ENCODE measurements at regions not wholly inside any gene's neighbourhood (a gene's known extent, or its start where the extent isn't known, plus 50 kb on each side); places are given as distances from the start of the nearest gene placed in this dataset.

DNA sequence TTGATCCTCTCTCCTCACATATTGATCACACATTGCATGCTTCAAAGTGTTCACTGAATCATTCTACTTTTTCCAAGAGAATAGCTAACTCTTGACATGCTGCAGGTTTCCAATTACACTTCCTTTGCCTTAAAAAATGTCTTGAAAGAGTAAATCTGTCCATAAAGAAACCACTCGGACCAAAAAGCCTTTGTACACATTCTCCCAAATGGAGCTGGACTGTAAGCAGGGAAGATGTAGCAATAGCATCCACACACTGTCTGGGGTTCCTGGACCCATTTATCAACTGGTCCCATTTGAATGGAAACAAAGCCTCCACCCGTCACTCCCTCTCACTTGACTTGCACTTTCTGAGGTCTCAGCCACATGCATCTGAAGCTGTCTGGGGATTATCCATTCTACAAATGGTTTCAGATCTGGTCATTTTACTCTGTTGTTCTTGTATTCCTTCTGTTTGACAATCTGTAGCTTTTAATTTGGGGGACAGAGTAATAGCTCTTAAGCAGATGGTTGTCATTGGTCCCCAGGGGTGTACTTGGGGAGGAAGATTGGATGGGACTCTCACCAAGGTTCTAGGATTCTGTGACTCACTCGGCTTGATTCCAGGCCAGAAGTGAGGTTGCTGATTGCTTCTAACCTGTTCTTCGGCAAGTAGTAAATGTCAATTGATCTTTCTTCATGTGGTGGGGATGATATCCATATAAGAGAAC lies 203.5 kb downstream of the HIBADH start:
- Histone ChIP-seq H3K79me2 (ENCODE audit: control insufficient read depth in 1 of 2, insufficient read depth in 2 of 2, low read length in 2 of 2) (no peaks in the 10 kb centered on the region), H3K9ac (replicated peaks in 1 of 4; ENCODE audit: extremely low read depth in 1 of 4, low read depth in 3 of 4, low read length in 3 of 4) (no peak overlapping the region), H3K4me2 (ENCODE audit: insufficient read depth in 1 of 2, low read depth in 2 of 2, low read length in 2 of 2) (no peak overlapping the region), H3K18ac (ENCODE audit: extremely low read depth, low read length) (no peak overlapping the region), H4K91ac (replicated peaks; ENCODE audit: insufficient read length, low read length) (no peak overlapping the region), H3K4me3 (ENCODE audit: extremely low read depth in 1 of 4, insufficient read depth in 2 of 4, low read depth in 3 of 4, low read length in 4 of 4) (no peak overlapping the region), H4K20me1 (replicated peaks in 1 of 2; ENCODE audit: control insufficient read depth in 1 of 2, insufficient read depth in 2 of 2, low read length in 2 of 2) (no peaks in the 10 kb centered on the region), H2BK5ac (ENCODE audit: low read depth, low read length) (no peak overlapping the region), H2BK20ac (ENCODE audit: low read length) (no peak overlapping the region), H3K79me1 (ENCODE audit: low read depth, low read length) (no peaks in the 10 kb centered on the region), H2BK120ac (replicated peaks; ENCODE audit: low read depth, low read length) (no peak overlapping the region), H3K9me3 (ENCODE audit: insufficient read depth in 2 of 2, low read depth in 1 of 2, low read length in 1 of 2) (no peaks in the 10 kb centered on the region), H2BK15ac (ENCODE audit: low read length) (no peak overlapping the region), H3K36me3 (ENCODE audit: control insufficient read depth in 2 of 4, insufficient read depth in 4 of 4, low read length in 3 of 4) (no peaks in the 10 kb centered on the region), H3K23ac (ENCODE audit: insufficient read length) (no peak overlapping the region), H4K5ac (ENCODE audit: insufficient read length, low read depth, low read length) (no peak overlapping the region), H2BK12ac (ENCODE audit: low read depth, low read length) (no peak overlapping the region), H3K4me1 (replicated peaks in 1 of 4; ENCODE audit: control insufficient read depth in 3 of 4, insufficient read depth in 4 of 4, low read length in 3 of 4) (0 out of 7 replicates have a peak, but pooled peaks cover 0 to under 1% (median 0%) of the 10 kb centered on the region in 4 experiments), H3K27ac (ENCODE audit: low read depth, low read length) (no peak overlapping the region), H3K23me2 (ENCODE audit: low read depth, low read length) (no peaks in the 10 kb centered on the region), H3K4ac (replicated peaks; ENCODE audit: insufficient read length, low read depth, low read length) (no peak overlapping the region), H4K8ac (ENCODE audit: extremely low read depth, insufficient read depth, low read length) (no peak overlapping the region), H2AK5ac (ENCODE audit: low read depth, low read length) (no peak overlapping the region), H3K14ac (ENCODE audit: insufficient read length) (no peak overlapping the region), H3K27me3 (replicated peaks in 1 of 4; ENCODE audit: control insufficient read depth in 3 of 4, extremely low read depth in 1 of 4, insufficient read depth in 3 of 4, low read length in 3 of 4) (peaks cover 0 to 1% (median 0%) of the 10 kb centered on the region in 4 experiments; a peak in 1 of 7 replicates), H2AFZ (ENCODE audit: low read length) (no peak overlapping the region), H3K56ac (replicated peaks; ENCODE audit: insufficient read length, low read depth, low read length) (no peak overlapping the region)
- FAIRE-seq (no peak), DNase-seq (ENCODE audit: low read depth in 1 of 2, low spot score in 2 of 2) (no peak)
- POLR2A ChIA-PET (ENCODE audit: partially characterized antibody): no interaction called here
- TF ChIP-seq, protein P1, sequence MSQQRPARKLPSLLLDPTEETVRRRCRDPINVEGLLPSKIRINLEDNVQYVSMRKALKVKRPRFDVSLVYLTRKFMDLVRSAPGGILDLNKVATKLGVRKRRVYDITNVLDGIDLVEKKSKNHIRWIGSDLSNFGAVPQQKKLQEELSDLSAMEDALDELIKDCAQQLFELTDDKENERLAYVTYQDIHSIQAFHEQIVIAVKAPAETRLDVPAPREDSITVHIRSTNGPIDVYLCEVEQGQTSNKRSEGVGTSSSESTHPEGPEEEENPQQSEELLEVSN (IDR thresholded peaks at IDR 0.05): no peak
- TF ChIP-seq TAF7 (optimal IDR thresholded peaks at IDR 0.05; ENCODE audit: borderline replicate concordance, low read depth, low read length) (no peak), SRF (IDR thresholded peaks at IDR 0.05; ENCODE audit: low read depth, low read length) (no peak), GTF2F1 (IDR thresholded peaks at IDR 0.05; ENCODE audit: borderline replicate concordance, low read depth, low read length) (no peak), CTBP2 (IDR thresholded peaks at IDR 0.05; ENCODE audit: borderline replicate concordance, insufficient read depth, insufficient read length, low read length) (no peak), SIX5 (IDR thresholded peaks at IDR 0.05; ENCODE audit: low read depth, low read length) (no peak), EP300 (IDR thresholded peaks at IDR 0.05; ENCODE audit: borderline replicate concordance in 1 of 2, low read depth in 2 of 2, low read length in 2 of 2) (no peak), CHD2 (IDR thresholded peaks at IDR 0.05; ENCODE audit: low read length) (no peak), SP2 (IDR thresholded peaks at IDR 0.05; ENCODE audit: low read length) (no peak)
- TF ChIP-seq, protein P2, sequence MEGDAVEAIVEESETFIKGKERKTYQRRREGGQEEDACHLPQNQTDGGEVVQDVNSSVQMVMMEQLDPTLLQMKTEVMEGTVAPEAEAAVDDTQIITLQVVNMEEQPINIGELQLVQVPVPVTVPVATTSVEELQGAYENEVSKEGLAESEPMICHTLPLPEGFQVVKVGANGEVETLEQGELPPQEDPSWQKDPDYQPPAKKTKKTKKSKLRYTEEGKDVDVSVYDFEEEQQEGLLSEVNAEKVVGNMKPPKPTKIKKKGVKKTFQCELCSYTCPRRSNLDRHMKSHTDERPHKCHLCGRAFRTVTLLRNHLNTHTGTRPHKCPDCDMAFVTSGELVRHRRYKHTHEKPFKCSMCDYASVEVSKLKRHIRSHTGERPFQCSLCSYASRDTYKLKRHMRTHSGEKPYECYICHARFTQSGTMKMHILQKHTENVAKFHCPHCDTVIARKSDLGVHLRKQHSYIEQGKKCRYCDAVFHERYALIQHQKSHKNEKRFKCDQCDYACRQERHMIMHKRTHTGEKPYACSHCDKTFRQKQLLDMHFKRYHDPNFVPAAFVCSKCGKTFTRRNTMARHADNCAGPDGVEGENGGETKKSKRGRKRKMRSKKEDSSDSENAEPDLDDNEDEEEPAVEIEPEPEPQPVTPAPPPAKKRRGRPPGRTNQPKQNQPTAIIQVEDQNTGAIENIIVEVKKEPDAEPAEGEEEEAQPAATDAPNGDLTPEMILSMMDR (IDR thresholded peaks at IDR 0.05; ENCODE audit: control extremely low read depth in 1 of 3, insufficient read depth in 1 of 3, low read depth in 1 of 3, low read length in 3 of 3): no peak
- 92% methylated on average over 4 of the region's 4 CpGs; no CpG with 5 or more reads in 1 of the 2 experiments for WGBS, 2 experiments (ENCODE audit: extremely low coverage in 1 of 2, insufficient coverage in 1 of 2, insufficient read length in 1 of 2, insufficient replicate concordance in 2 of 2, low coverage in 1 of 2, low lambda C conversion rate in 2 of 2, missing lambda C conversion rate in 1 of 2)
- CTCF ChIA-PET (ENCODE audit: partially characterized antibody): interaction anchor here (1.1 kb wide), 1 partner anchor 115 kb away, joined by 3 read pairs; no protein-coding TSS in a partner anchor
